ENCODE measurements at regions not wholly inside any gene's neighbourhood (a gene's known extent, or its start where the extent isn't known, plus 50 kb on each side); places are given as distances from the start of the nearest gene placed in this dataset.

DNA sequence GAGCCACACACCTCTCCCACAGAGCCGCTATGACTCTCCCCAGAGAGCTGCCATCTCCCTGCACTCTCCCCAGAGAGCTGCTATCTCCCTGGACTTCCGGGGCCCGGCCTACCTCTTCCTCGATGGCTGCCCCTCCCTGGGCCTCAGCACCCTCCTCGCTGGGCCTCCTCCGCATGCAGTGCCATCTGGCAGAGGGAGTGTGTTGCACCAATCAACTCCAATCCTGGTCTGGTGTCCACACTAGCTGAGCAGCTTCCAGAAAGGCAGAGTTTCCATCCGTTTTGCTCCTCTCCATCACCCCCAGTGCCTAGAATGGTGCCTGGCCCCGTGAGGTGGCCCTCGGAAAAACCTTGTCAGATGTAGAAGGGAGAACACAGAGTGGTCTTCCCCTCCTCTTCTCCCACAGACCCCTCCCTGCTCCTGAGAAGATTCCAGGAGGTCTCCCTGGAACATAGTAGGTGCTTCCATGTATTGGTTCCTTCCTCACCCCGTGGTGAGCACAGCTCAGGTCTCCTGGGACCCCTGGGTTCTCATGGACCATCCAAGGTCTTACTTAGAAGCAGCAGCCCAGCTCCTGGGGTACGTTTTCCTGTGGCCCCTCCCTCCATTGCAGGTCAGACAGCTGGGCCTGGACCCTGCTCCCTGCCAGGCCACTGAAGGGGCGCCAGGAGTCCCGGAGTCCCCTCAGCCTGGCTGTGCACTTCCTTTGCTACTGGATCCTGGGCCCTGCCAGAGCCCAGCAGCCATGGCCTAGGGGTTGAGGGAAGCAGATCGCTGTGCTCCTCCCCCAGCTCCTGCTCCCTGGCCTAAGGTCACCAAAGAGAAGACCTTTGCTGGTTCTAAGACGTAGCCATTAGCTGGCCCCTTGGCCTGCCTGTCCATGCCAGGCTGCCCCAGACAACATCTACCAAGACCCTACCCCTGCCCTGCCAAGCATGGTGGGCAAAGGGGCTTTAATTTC, 233.8 kb upstream of the GSE1 start:
- TF ChIP-seq, protein P1, sequence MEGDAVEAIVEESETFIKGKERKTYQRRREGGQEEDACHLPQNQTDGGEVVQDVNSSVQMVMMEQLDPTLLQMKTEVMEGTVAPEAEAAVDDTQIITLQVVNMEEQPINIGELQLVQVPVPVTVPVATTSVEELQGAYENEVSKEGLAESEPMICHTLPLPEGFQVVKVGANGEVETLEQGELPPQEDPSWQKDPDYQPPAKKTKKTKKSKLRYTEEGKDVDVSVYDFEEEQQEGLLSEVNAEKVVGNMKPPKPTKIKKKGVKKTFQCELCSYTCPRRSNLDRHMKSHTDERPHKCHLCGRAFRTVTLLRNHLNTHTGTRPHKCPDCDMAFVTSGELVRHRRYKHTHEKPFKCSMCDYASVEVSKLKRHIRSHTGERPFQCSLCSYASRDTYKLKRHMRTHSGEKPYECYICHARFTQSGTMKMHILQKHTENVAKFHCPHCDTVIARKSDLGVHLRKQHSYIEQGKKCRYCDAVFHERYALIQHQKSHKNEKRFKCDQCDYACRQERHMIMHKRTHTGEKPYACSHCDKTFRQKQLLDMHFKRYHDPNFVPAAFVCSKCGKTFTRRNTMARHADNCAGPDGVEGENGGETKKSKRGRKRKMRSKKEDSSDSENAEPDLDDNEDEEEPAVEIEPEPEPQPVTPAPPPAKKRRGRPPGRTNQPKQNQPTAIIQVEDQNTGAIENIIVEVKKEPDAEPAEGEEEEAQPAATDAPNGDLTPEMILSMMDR (conservative IDR thresholded peaks at IDR 0.05), result no peak
- TF ChIP-seq ZFX (IDR thresholded peaks at IDR 0.05), result no peak

Data from C4-2B (cell line).